Activated CD4-positive, alpha-beta T cell treated with anti-CD3 and anti-CD28 coated beads, Interleukin-10, Interleukin-2, amounts not matched to agents 100 ng/mL and 50 ng/mL, durations not matched to agents 16 hours and 8 hours (primary cell): ENCODE measurements at regions not wholly inside any gene's neighbourhood (a gene's known extent, or its start where the extent isn't known, plus 50 kb on each side); places are given as distances from the start of the nearest gene placed in this dataset.

Experiments
- DNase-seq: peaks from one replicate; pipeline ENCODE4 v3.0.0-alpha.2; 2020

DNA sequence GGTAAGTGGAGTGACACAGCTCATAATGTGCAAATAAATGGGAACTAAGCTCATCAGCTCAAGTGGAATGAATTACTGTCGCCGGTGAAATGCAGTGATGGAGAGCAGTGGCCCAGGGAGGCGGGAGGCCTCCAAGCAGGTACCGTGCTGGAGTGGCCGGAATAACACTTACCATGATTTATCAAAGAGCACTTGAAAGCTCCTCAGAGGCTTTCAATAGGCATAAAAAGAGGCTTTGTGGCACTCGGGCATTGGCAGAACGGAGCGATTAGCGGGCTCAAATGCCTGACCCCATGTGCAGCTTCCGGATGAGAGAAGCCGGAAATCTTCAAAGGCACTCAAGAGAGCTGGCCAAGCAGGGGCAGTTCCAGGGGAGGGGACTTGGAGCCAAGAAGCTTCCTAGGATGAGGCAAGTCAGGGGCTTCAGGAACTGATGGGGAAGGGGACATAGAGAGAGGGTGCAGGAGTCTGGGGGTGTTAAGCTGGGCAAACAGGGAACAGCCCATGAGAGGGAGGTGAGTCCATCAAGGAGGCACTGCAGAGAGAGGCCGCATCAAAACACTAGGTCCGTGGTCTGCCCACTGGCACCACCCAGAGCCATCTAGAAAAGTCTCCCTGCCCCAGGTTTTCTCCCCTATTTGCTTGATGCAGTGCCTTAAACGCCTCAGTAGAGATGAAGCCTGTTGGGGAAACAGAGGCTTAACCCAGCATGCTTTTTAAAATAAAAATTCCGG lies 144.0 kb upstream of the IRX6 start:
- no peak for DNase-seq

- DNase-seq, result no peak
These were observed 140.0 kb upstream of the IRX6 start for GRCh38 chr16:55184052-55184451.

- no peak for DNase-seq
These were observed 139.4 kb upstream of the IRX6 start for GRCh38 chr16:55184619-55185018.

DNA sequence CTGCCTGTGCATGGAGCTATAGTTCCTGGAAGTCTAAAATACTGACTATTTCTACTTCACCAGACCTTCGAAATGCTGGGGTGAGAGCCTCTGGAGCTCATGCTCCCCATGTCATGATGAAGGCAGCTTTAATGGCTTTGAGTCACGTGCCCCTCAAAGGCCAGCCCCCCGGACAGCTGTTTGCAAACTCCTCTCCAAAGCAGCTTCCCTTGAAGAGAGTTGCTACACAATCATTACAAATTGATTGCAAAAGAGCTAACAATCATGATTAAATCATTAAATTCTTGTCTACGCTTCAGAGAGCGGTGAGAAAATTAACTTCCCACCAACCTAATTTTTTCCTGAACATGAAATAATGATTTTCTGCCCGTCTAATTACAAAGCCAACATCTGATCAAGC lies 134.8 kb upstream of the IRX6 start:
- DNase-seq, result no peak

GRCh38 chr16:55189682-55190636 lies 134.0 kb upstream of the IRX6 start:
- DNase-seq, result no peak

GRCh38 chr16:55192734-55193133 lies 131.3 kb upstream of the IRX6 start:
- DNase-seq, result no peak

DNA sequence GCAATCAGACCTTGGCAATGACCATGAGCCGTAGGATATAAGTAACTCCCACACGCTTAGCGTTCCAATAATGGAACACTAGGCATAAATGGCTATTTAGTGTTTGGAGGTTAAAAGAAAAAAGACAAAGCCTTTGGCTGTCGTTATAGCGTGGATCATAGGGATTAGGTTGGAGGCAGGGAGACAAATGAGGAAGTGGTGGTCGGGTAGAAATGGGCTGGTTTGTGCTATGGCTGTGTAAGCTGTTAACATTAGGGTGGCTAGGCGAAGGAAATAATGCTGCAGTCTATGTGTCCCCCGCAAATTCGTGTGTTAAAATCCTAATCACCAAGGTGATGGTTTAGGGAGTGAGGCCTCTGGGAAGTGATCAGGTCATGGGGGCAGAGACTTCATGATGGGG lies 120.4 kb upstream of the IRX6 start:
- no peak for DNase-seq

- no peak for DNase-seq
These were observed 119.9 kb upstream of the IRX6 start for GRCh38 chr16:55204069-55204468.

- DNase-seq, result no peak
These were observed 119.1 kb upstream of the IRX6 start for GRCh38 chr16:55204923-55205322.

DNA sequence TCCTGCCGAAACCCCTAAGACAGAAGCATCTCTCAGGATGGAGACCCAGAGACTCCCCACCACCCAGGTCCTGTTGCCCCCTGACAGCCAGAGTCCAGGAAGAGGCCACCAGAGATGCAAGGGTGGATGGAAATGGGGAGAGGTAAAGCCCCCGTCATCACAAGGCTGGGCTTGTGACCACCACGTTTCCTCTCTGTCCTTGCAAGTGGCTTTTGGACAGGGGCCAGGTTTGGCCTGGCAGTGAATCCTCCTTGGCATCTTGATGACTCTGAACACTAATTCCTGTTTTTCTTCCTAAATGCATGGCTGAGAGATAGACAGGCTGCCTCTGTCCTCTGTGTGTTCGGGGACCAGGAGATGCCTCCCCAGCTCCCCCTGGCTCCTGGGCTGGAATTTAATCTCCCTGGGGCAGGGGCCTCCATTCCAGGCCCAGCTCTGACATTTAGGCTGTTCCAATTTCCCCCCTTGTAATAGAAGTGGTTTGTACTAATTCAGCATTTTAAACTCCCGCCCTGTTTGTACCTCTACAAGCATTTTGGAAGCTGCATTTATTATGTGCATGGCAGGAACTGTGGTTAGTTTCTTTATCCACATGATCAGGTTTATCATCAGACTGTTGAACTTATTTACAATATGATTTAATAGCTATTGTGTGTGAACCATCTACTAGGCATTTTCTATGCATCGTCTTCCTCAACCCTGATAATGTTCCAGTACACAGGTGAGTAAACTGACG lies 116.1 kb upstream of the IRX6 start:
- DNase-seq, result no peak

DNA sequence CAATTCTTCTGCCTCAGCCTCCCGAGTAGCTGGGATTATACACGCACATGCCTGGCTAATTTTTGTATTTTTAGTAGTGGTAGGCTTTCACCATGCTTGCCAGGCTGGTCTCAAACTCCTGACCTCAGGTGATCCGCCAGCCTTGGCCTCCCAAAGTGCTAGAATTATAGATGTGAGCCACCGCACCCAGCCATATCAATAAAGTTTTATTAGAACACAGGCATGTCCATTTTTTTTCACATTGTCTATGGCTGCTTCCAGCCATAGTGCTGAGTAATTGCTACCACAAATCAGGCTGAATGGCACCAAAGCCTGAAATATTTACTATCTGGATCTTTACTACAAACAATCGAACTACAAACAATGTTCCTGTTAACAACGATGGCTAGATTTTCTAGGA lies 114.4 kb upstream of the IRX6 start:
- no peak for DNase-seq

DNA sequence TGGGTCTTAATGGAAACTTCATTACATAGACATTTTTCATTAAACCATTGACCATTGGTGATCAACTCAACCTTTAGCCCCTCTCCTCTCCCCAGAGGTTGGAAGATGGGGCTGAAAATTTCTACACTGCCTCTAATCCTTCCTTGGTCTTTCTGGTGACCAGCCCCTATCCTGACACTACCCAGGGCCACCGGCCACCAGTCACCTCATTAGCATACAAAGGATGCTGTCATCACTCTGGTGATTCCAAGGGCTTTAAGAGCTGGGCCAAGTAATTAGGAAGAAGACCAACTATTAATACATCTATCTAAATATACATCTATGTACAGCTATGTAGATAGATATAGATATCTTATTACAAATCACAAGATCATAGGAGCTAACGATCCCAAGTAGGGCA lies 111.2 kb upstream of the IRX6 start:
- DNase-seq, result no peak

- no peak for DNase-seq
These were observed 109.6 kb upstream of the IRX6 start for GRCh38 chr16:55214412-55214811.

DNA sequence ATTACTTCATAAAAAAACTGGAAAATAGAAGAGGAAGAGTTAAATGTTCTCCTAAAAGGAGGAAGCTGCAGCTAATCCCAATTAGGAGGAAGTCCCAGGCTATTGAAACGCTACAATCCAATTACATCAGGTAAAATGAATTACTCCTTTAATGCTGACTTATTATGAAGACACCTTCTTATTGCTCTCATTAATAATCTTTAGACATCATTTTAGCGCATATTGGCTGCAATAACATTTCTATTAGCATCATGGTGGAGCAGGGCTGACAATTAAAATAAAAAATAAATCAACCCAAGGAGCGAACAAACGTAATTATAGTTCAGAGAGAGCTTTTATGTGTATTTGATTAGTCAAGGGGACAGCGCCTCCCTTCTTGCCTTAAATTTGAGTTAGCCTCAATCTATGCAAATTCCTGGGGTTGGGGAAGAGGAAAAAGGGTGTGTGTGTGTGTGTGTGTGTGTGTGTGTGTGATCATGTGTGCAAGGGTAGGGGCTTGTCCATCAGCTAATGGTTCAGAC lies 109.0 kb upstream of the IRX6 start:
- DNase-seq, result no peak

DNA sequence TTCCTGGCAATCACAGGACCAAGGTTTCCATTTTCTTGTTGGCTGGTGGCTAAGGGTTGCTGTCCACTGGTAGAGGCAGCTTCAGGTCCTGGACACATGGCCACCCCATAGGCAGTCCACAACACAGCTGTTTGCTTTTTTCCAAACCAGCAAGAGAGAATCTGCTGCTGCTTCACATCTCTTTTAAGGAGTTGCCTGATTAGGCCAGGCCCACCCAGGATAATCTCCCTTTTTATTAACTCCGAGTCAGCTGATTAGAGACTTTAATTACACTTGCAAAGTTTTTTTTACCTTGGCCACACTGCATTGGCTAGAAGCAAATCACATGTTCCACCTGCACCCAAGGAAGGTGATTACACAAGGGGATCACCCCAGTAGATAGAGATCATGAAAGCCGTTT lies 106.6 kb upstream of the IRX6 start:
- no peak for DNase-seq

DNA sequence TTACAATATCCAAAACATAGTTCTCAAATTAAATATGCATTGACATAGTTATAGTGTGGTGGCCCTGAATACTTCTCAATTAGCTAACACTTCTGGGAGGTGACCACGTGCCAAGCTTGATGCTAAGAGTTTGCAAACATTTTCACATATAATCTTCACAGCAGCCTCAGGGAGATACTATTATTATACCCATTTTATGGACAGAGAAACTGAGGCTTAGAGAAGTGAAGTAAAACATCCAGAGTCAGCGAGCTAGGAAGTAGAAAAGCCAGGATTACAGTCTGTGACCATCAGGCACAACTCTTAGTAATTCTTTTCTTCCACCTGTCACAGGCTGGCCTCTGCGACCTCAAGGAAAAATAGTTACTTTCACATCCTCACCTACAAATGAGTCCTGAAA lies 102.2 kb upstream of the IRX6 start:
- DNase-seq, result no peak

DNA sequence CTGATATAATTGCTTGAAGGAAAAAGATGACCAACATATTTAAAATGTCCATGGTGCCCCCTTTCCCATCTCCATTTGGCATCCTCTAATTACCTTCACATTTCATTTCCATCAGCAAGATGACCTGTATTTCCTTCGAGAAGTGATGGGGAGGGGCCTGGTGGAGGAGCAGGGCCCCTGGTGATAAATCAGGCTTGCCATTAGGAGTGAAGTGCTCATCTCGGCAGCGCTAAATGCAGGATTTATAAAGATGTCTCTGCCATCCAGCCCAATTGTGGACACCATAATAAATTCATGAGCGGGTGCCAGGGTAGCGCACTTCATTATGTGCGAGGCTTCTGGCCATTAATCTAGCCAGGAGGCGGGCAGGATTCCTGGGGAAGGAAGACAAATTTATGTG lies 101.5 kb upstream of the IRX6 start:
- no peak for DNase-seq

DNA sequence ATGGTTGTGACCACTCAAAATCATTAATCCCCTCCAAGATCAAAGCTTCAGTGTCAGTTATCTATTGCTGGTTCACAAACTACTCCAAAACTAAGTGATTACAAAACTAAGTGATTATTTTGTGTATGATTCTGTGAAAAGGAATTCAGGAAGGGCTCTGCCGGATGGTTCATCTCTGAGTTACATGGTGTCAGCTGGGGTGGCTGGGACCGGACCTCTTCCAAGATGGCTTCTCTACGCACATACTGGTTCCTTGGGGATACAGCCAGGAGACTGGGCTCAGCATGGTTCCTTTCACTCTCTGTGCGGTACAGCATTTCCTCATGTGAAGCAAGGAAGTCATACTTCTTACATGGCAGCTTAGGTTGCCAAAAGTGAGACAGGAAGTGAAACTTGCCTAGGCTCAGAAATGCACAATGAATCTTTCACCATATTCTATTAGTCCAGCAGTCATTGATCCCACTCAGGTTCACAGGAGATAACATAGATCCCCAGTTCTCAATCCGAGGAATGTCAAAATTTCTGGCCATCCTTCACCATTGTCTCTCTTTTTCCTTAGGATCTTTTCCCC lies 97.9 kb upstream of the IRX6 start:
- DNase-seq, result no peak

DNA sequence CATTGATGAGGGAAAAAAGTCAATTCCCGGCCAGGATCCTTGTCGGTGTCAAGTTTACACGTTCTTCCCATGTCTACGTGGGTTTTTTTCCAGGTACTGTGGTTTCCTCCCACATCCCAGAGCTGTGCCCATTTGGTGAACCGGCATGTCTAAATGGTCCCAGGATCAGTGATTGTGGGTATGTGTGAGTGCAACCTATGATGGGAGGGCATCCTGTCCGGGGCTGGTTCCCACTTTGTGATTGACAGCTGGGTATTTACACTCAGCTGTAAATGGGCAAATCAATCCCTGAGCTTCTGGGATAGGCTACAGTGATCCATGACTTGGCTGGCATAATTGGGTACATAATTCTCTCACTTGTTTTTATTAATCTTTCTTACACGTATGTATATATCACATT lies 91.2 kb upstream of the IRX6 start:
- DNase-seq, result no peak

DNA sequence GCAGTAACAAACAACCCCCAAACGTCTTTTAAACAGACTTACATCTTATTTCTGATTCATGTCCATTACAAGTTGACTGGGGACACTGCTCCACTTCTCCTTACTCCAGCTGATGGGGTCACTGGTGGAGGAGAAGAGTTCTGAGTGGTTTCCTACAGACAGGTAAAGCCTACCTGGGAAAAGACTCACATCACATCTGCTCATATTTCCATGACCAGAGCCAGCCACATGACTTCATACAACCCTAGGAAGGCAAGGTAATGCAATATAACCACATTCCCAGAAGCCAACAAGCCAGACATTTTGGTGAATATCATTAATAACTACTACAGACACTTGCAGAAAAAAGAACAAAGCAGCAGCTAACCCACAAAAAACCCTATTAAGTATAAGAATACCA lies 90.5 kb upstream of the IRX6 start:
- DNase-seq, result no peak

GRCh38 chr16:55236655-55237054 lies 87.3 kb upstream of the IRX6 start:
- no peak for DNase-seq

- no peak for DNase-seq
These were observed 84.3 kb upstream of the IRX6 start for GRCh38 chr16:55239723-55240122.

DNA sequence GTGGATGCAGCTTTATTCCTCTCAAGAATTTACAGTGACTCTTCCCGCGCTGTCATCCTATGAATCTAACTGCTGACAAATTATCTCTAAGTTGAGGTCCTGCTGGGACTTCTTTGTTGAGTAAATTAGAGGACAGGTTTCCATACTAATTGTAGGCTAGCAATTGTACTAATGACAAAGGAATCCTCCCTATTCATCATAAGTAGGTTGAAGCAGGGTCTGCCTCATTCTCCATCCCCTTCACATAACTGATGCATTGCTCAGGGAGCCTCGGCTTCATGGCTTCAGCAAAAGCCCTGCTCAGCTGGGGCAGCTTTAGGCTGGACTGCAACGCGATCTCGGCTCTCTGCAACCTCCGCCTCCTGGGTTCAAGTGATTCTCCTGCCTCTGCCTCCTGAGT lies 83.1 kb upstream of the IRX6 start:
- DNase-seq, result no peak
